GM19025 (cell line): ENCODE measurements at regions not wholly inside any gene's neighbourhood (a gene's known extent, or its start where the extent isn't known, plus 50 kb on each side); places are given as distances from the start of the nearest gene placed in this dataset.

ENCODE experiments used
- ATAC-seq: cut with Tn5 transposase; IDR thresholded peaks from one replicate; pipeline ENCODE4 v1.9.1; 2021; ENCODE audit warnings: mild to moderate bottlenecking, low read depth, moderate library complexity; ENCODE audit not compliant: unreplicated experiment

DNA sequence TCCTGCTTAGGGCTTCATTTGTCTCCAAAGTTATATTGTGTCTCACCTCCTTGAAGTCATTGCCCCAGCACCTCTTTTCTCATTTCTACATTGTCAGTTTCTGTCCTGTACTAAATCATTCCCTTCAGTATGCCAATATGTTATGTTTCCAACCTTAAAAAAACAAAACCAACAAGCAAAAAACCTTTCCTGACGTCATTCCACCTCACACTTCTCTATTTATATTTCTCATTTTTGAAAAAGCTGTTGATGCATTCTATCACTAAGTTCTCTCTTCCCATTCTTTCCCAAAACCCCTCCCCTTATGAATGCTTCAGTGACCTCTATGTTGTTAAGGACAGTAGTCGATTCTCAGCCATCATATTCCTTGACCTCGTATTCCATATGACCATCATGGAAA lies 98.7 kb upstream of the ARHGAP24 start:
- ATAC-seq = no peak

DNA sequence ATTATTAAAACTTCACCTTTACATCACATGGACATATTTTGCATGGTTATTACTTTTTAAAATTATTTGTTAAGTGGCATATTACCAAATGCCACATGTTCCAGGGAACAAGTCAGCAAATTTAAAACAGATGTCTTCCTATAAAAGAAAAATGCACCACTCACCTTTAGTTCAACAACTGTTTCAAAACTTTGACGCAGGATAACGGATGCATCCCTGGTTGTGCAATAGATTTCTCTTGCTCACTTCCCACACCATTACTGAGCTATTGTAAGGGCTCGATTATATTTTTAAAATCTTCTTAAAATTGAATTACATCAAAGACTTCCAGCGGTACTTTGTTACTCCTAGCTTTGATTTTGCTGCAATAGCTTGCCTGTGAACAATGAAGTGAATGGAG lies 93.0 kb upstream of the ARHGAP24 start:
- ATAC-seq = no peak

DNA sequence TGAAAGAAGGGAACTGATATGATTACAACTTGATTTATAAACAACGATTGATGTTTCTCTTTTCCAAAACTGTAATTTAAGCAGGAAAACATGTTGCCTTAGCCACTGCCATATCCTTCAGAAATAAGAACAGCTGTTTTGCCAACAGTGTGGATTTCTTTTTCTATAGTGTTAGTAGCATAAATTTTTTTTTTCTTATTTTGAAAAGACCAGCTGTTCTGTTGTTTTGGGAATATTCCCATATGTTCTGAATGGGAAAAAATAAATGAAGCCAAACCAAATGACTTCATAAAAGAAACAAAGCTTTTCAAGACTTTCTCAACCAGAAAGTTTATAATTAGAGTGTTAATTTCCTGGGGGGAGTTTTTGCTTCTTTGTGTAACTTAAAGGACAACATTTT lies 83.9 kb upstream of the ARHGAP24 start:
- ATAC-seq = no peak

DNA sequence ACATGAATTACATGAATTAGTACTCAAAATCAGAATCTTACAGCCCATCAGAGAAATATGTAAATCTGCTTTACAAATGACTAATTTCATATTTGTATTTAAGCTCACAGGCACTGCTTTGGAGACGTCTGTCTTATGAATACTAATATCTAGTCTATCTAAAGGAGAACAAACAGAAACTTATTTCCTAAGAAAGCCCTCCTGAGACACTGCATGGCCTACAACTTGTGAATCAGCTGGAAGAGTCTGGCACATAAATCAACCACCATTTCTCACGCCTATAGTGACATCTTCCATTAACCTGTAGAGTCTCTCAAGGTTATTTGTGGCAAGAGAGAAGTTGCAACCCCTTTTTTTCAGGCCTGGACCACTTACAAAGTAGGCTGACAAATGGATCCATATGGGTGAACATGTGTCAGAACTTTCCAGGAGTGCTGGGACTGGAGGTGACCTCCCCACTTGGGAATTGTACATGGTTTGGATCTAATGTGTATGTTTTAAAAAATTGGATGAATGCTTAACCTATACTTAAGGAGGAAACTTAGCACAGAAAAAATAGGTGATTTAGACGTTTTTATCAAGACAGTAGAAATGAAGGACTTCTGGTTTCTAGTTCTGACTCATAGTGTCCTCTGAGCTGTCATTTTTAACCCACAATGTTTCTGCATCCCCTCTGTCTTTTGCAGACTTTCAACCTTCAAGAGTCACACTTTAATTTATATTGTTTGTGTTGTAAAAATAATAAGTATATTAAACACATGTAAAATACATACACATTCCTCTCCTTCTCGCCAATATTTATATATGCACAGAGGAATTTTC lies 83.2 kb upstream of the ARHGAP24 start:
- ATAC-seq = peak; percentile 60

DNA sequence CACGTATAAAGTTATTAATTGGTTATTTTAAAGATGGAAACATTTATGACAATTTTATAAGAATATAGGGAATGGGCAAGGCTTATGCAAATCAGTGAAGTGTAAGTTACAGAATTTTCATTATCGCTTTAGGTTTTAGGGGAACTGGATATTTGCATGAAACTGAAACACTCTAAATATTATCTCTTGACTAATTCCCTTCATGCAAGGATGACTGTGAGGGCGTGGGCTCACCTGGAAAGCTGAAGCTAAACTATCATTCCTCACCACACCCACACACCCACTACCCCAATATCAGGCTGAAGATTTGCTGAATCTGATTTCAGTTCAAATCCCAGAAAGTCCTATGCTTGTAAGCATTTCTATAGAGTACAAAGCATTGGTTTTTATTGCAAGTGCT lies 81.7 kb upstream of the ARHGAP24 start:
- ATAC-seq = no peak

GRCh38 chr4:85398276-85398675 lies 76.7 kb upstream of the ARHGAP24 start:
- no peak for ATAC-seq

GRCh38 chr4:85399270-85399669 lies 75.7 kb upstream of the ARHGAP24 start:
- peak; percentile 61 for ATAC-seq

DNA sequence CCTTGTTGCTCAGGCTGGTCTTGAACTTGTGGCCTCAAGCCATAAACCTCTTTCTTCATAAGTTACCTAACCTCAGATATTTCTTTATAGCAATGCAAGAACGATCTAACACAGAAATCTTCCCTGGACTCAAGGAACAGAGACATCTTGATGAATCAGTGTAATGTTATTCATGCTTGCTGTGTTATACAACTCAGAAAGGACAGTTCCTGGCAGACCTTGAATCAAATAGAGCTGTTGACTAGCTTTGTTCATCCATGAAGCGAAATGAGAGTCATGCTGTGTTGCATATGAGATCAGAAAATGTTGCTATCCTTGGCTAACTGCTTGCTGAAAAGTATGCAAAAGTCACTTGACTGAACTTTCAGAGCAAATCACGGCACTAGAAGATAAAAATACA lies 72.6 kb upstream of the ARHGAP24 start:
- ATAC-seq = no peak

DNA sequence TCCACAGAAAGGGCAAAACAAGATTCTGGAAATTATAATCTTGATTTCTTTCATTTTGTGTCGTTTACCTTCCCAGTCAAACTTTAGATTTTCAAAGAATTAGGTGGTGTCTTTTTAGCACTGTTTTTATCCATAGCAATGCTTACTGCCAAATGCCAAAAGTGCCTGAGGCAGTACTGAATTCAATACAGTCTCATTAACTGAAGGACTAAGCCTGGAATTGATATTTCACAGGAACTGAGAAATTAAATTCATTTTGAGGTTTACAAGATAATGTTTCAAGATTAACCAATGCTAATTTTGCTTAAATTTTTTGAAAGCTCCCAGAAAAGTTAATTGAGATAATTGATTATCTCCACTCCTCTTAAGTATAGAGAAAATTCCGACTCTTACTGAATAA lies 68.8 kb upstream of the ARHGAP24 start:
- no peak for ATAC-seq

DNA sequence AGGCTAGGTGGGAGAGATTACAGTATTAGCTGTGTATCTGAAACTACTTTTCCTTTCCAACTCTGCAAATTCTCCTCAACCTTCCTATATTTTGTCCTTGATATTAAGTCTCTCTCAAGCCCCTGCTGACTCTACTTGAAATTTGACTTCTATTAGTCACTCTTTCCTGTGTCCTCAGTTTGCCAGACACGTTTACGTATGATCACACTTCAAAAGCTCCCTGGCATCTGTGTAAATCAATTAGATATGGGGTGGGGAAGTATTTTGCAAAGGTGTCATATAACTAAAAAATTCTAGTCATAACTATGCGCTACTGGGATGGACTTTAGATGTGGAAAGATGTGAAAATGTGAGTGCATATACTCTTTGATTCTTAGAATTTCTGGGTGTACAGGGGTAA lies 67.4 kb upstream of the ARHGAP24 start:
- ATAC-seq = no peak

DNA sequence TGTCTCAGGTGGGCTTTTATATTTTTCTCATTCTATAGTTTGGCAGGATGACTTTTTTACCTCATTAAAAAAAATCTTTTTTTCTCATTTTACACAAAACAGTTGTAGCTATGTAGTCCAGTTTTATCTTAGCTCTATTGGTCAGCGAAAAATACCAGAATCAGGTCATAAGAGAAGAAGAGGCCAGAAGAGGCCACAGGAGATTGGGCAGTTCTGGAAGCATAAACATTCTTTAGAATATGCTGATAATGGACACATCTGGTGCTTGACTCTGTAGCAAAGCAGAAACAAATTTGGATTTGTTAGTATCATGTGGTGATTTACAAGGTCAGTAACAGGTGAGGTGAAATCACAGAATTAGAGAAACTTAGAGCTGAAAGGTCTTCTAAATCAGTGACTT lies 66.6 kb upstream of the ARHGAP24 start:
- no peak for ATAC-seq

- no peak for ATAC-seq
Observed at GRCh38 chr4:85409251-85409650, 65.7 kb upstream of the ARHGAP24 start.

DNA sequence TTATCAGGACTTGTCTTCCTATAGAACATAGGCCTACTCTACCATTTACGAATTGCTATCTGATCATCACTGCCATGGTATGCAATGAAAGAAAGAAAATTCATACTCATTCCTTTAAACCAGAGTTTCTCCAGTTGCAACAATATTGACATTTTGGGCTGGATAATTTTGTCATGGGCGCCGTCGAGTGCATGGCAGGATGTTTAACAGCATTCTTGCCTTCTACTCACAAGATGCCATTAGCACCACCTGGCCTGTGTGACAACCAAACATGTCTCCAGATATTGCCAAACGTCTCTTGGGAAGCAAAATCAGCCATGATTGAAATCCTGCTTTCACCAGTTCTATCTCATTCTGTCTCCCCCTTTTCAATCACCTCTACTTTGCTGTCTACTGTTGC lies 63.6 kb upstream of the ARHGAP24 start:
- no peak for ATAC-seq

GRCh38 chr4:85414972-85415371 lies 60.0 kb upstream of the ARHGAP24 start:
- ATAC-seq = no peak

- no peak for ATAC-seq
Observed at GRCh38 chr4:85416094-85416493, 58.9 kb upstream of the ARHGAP24 start.

- no peak for ATAC-seq
Observed at GRCh38 chr4:85419103-85419502, 55.8 kb upstream of the ARHGAP24 start.

GRCh38 chr4:85420831-85421230 lies 54.1 kb upstream of the ARHGAP24 start:
- ATAC-seq = no peak

GRCh38 chr4:85423431-85423830 lies 51.5 kb upstream of the ARHGAP24 start:
- no peak for ATAC-seq
